ENCODE measurements at regions not wholly inside any gene's neighbourhood (a gene's known extent, or its start where the extent isn't known, plus 50 kb on each side); places are given as distances from the start of the nearest gene placed in this dataset.

GRCh38 chr5:3251784-3252183 lies 343.8 kb upstream of the IRX1 start:
- DNase-seq (ENCODE audit: low spot score in 2 of 2) = no peak
- TF ChIP-seq POLR2A (IDR thresholded peaks at IDR 0.05) (no peak), POLR2AphosphoS5 (IDR thresholded peaks at IDR 0.05) (no peak), CTCF (IDR thresholded peaks at IDR 0.05) (no peak)
- no peaks in the 10 kb centered on the region for H3K27me3 ChIP-seq
- intact Hi-C loops (cut with DNase I; ENCODE audit: low total_unique reads) = no loop called here
- H3K4me1 ChIP-seq = no peaks in the 10 kb centered on the region
- H3K9me3 ChIP-seq = no peaks in the 10 kb centered on the region
- H3K4me3 ChIP-seq = no peak overlapping the region
- H3K36me3 ChIP-seq = no peaks in the 10 kb centered on the region
- H3K27ac ChIP-seq = no peak overlapping the region

GRCh38 chr5:3249401-3249800 lies 346.2 kb upstream of the IRX1 start:
- Histone ChIP-seq H3K36me3 (no peaks in the 10 kb centered on the region), H3K9me3 (peaks cover 3 to 5% of the 10 kb centered on the region in 2 donors), H3K27ac (no peak overlapping the region), H3K4me3 (no peak overlapping the region), H3K4me1 (no peaks in the 10 kb centered on the region), H3K27me3 (no peaks in the 10 kb centered on the region)
- intact Hi-C loops (cut with DNase I; ENCODE audit: low total_unique reads) = no loop called here
- DNase-seq (ENCODE audit: low spot score in 2 of 2) = no peak
- TF ChIP-seq POLR2AphosphoS5 (IDR thresholded peaks at IDR 0.05) (no peak), CTCF (IDR thresholded peaks at IDR 0.05) (no peak), POLR2A (IDR thresholded peaks at IDR 0.05) (no peak)

- DNase-seq (ENCODE audit: low spot score in 2 of 2) = no peak
- intact Hi-C loops (cut with DNase I; ENCODE audit: low total_unique reads) = no loop called here
- no peak for TF ChIP-seq POLR2AphosphoS5 (IDR thresholded peaks at IDR 0.05)
- TF ChIP-seq CTCF (IDR thresholded peaks at IDR 0.05) = no peak
- TF ChIP-seq POLR2A (IDR thresholded peaks at IDR 0.05) = no peak
- Histone ChIP-seq H3K4me3 (no peak overlapping the region), H3K27ac (no peak overlapping the region), H3K36me3 (no peaks in the 10 kb centered on the region), H3K4me1 (no peaks in the 10 kb centered on the region), H3K27me3 (no peaks in the 10 kb centered on the region), H3K9me3 (no peaks in the 10 kb centered on the region)
These were observed 358.3 kb upstream of the IRX1 start for GRCh38 chr5:3237276-3237868.

- H3K27ac ChIP-seq = no peak overlapping the region
- TF ChIP-seq POLR2AphosphoS5 (IDR thresholded peaks at IDR 0.05) (no peak), POLR2A (IDR thresholded peaks at IDR 0.05) (no peak), CTCF (IDR thresholded peaks at IDR 0.05) (no peak)
These were observed 361.1 kb upstream of the IRX1 start for GRCh38 chr5:3234566-3234965.

DNA sequence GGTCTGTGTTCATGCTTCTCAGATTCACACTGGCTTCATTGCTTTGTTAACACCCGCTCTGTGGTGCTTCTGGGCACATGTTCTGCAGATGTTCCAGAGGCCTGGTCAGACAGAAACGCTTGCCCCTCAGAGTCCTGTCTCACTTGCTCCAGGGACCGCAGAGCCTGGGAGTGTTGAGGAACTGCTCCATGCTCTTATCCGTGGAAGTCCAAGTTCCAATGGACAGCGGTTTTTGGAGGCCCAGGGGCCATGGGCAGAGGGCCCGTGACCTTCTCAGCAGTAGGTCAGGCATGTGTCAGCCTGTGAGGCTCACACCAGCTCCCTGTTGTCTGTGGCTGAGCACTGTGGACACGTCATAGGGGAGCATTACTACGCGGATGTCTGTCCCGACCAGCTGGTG lies 364.7 kb upstream of the IRX1 start:
- no peaks in the 10 kb centered on the region for H3K27me3 ChIP-seq
- TF ChIP-seq POLR2A (IDR thresholded peaks at IDR 0.05) = no peak
- no peak for TF ChIP-seq CTCF (IDR thresholded peaks at IDR 0.05)
- TF ChIP-seq POLR2AphosphoS5 (IDR thresholded peaks at IDR 0.05) = no peak
- DNase-seq (ENCODE audit: low spot score in 2 of 2) = no peak
- H3K36me3 ChIP-seq = no peaks in the 10 kb centered on the region
- H3K4me3 ChIP-seq = no peak overlapping the region
- intact Hi-C loops (cut with DNase I; ENCODE audit: low total_unique reads) = no loop called here
- no peaks in the 10 kb centered on the region for H3K9me3 ChIP-seq
- no peak overlapping the region for H3K27ac ChIP-seq
- no peaks in the 10 kb centered on the region for H3K4me1 ChIP-seq

More at GRCh38 chr5:3234566-3234965, 361.1 kb upstream of the IRX1 start:
- H3K36me3 ChIP-seq = no peaks in the 10 kb centered on the region
- DNase-seq (ENCODE audit: low spot score in 2 of 2) = no peak
- no peak overlapping the region for H3K4me3 ChIP-seq
- H3K9me3 ChIP-seq = no peaks in the 10 kb centered on the region
- no peaks in the 10 kb centered on the region for H3K4me1 ChIP-seq
- intact Hi-C loops (cut with DNase I; ENCODE audit: low total_unique reads) = no loop called here
- H3K27me3 ChIP-seq = no peaks in the 10 kb centered on the region

Data from breast epithelium (tissue), 4 donors.